Spleen (tissue), 7 donors: ENCODE measurements at regions not wholly inside any gene's neighbourhood (a gene's known extent, or its start where the extent isn't known, plus 50 kb on each side); places are given as distances from the start of the nearest gene placed in this dataset.

Experiments
- CTCF ChIP-seq, 11 experiments: fragments of 200-600 bp in 7 of 11; fragments of 450-650 bp in 4 of 11; sonication (generic) in 4 of 11; IDR thresholded peaks in 8 of 11; conservative IDR thresholded peaks in 3 of 11; 1 replicate in 7 of 11; 2 replicates in 4 of 11; pipeline versions ENCODE4 v1.4.0 to v1.8.0; 2016 to 2021; ENCODE audit warnings: antibody characterized with exemption in 11 of 11, inconsistent platforms in 4 of 11, mild to moderate bottlenecking in 1 of 11
- POLR2A ChIP-seq, 3 donors: fragments of 450-650 bp; IDR thresholded peaks; one replicate each; pipeline ENCODE4 v1.5.1; 2017; ENCODE audit warnings: antibody characterized with exemption in 3 of 3, mild to moderate bottlenecking in 1 of 3
- donor health status: DM: no; HTN: no; CAD: no; lungs with moderate emphysema.
- donor health status: DM: no; HTN: no; CAD: no.
- donor health status: DM: no; HTN: no; CAD: no.

- no peak for TF ChIP-seq CTCF (IDR thresholded peaks at IDR 0.05 in 8 of 11, conservative IDR thresholded peaks at IDR 0.05 in 3 of 11)
- no peak for TF ChIP-seq POLR2A (IDR thresholded peaks at IDR 0.05)
These were observed 321.7 kb upstream of the PLXNA2 start for GRCh38 chr1:208565756-208566440.
